DOHH2 (cell line): ENCODE measurements at regions not wholly inside any gene's neighbourhood (a gene's known extent, or its start where the extent isn't known, plus 50 kb on each side); places are given as distances from the start of the nearest gene placed in this dataset.

ENCODE experiments used
- H3F3A ChIP-seq: fragments of 200-600 bp; sonication (generic), shearing (Covaris generic); 2 replicates; pipeline ENCODE4 v1.6.0; 2016; ENCODE audit warnings: antibody characterized with exemption, mild to moderate bottlenecking; ENCODE audit not compliant: control insufficient read depth, insufficient read depth
- H3K27ac ChIP-seq: fragments of 200-600 bp; sonication (generic); 2 replicates; pipeline ENCODE4 v1.5.1; 2014; ENCODE audit warnings: low read depth, mild to moderate bottlenecking, low read length, moderate library complexity
- H3K27me3 ChIP-seq: fragments of 200-600 bp; sonication (generic); 2 replicates; pipeline ENCODE4 v1.6.1; 2014; ENCODE audit warnings: mild to moderate bottlenecking, low read length, mixed read lengths; ENCODE audit not compliant: control insufficient read depth
- H3K36me3 ChIP-seq: fragments of 200-600 bp; sonication (generic); 2 replicates; pipeline ENCODE4 v1.6.1; 2014; ENCODE audit warnings: mild to moderate bottlenecking, low read length, moderate library complexity, mixed read lengths; ENCODE audit not compliant: control insufficient read depth
- H3K4me1 ChIP-seq: fragments of 200-600 bp; sonication (generic); 2 replicates; pipeline ENCODE4 v1.6.1; 2014; ENCODE audit warnings: mild to moderate bottlenecking, low read length, mixed read lengths; ENCODE audit not compliant: control insufficient read depth
- H3K4me2 ChIP-seq: fragments of 200-600 bp; sonication (generic); 2 replicates; pipeline ENCODE4 v1.6.0; 2014; ENCODE audit warnings: mild to moderate bottlenecking, low read length, moderate library complexity
- H3K4me3 ChIP-seq: fragments of 200-600 bp; sonication (generic); 2 replicates; pipeline ENCODE4 v1.5.1; 2014; ENCODE audit warnings: mild to moderate bottlenecking, low read length, mixed read lengths
- H3K79me2 ChIP-seq: fragments of 200-600 bp; sonication (generic); 2 replicates; pipeline ENCODE4 v1.6.1; 2014; ENCODE audit warnings: mild to moderate bottlenecking, low read length, mixed read lengths; ENCODE audit not compliant: control insufficient read depth
- H3K9me2 ChIP-seq: fragments of 200-600 bp; sonication (generic); replicated peaks from 2 replicates; pipeline ENCODE4 v1.6.1; 2014; ENCODE audit warnings: mild to moderate bottlenecking, low read length, mixed read lengths; ENCODE audit not compliant: control insufficient read depth
- H3K9me3 ChIP-seq: fragments of 200-600 bp; sonication (generic); 2 replicates; pipeline ENCODE4 v1.6.1; 2014; ENCODE audit warnings: antibody characterized with exemption, low read length, mixed read lengths; ENCODE audit not compliant: control insufficient read depth, insufficient read depth
- H4K20me1 ChIP-seq: fragments of 200-600 bp; sonication (generic); 2 replicates; pipeline ENCODE4 v1.6.0; 2014; ENCODE audit warnings: low read depth, mild to moderate bottlenecking, antibody characterized with exemption, low read length, moderate library complexity; ENCODE audit not compliant: control insufficient read depth, insufficient read depth
- EZH2phosphoT487 ChIP-seq: fragments of 200-600 bp; sonication (generic); IDR thresholded peaks from 2 replicates; pipeline ENCODE4 v1.6.1; 2017; ENCODE audit warnings: borderline replicate concordance, mild to moderate bottlenecking, antibody characterized with exemption, low read length, moderate library complexity, mixed read lengths
- TF ChIP-seq, protein P1 (sequence below): fragments of 200-600 bp; sonication (generic); IDR thresholded peaks from one replicate; pipeline ENCODE4 v1.5.1; 2014; ENCODE audit warnings: antibody characterized with exemption, mild to moderate bottlenecking, low read depth, low read length; ENCODE audit not compliant: poor library complexity, severe bottlenecking

DNA sequence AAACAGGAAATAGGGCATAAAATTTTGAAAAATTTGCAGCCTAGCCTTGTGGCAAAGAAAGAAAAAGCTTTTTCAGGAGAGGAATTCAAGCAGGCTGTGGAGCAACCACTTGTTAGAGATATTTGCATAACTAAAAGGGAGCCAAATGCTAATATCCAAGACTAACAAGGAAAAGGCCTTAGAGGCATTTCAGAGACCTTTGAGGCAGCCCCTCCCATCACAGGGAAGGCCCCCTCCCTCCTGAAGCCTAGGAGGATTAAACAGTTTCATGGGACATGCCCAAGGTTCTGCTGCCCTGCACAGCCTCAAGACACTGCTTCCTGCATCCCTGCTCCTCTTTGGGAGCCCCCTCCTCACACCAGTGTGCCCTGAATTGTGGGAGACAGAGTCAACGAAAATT is 275.4 kb upstream of the SFRP2 start:
- no peak overlapping the region for H3K4me3 ChIP-seq
- H3K9me2 ChIP-seq: no peaks in the 10 kb centered on the region
- no peaks in the 10 kb centered on the region for H3K36me3 ChIP-seq
- H3K4me2 ChIP-seq: no peak overlapping the region
- no peak overlapping the region for H3K27ac ChIP-seq
- H3K79me2 ChIP-seq: no peaks in the 10 kb centered on the region
- H3K27me3 ChIP-seq: no peaks in the 10 kb centered on the region
- no peaks in the 10 kb centered on the region for H4K20me1 ChIP-seq
- H3K4me1 ChIP-seq: no peaks in the 10 kb centered on the region
- no peaks in the 10 kb centered on the region for H3F3A ChIP-seq
- no peaks in the 10 kb centered on the region; the same call in 1 of the 2 replicates for H3K9me3 ChIP-seq
- TF ChIP-seq, protein P1, sequence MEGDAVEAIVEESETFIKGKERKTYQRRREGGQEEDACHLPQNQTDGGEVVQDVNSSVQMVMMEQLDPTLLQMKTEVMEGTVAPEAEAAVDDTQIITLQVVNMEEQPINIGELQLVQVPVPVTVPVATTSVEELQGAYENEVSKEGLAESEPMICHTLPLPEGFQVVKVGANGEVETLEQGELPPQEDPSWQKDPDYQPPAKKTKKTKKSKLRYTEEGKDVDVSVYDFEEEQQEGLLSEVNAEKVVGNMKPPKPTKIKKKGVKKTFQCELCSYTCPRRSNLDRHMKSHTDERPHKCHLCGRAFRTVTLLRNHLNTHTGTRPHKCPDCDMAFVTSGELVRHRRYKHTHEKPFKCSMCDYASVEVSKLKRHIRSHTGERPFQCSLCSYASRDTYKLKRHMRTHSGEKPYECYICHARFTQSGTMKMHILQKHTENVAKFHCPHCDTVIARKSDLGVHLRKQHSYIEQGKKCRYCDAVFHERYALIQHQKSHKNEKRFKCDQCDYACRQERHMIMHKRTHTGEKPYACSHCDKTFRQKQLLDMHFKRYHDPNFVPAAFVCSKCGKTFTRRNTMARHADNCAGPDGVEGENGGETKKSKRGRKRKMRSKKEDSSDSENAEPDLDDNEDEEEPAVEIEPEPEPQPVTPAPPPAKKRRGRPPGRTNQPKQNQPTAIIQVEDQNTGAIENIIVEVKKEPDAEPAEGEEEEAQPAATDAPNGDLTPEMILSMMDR: no peak
- TF ChIP-seq EZH2phosphoT487: no peak

DNA sequence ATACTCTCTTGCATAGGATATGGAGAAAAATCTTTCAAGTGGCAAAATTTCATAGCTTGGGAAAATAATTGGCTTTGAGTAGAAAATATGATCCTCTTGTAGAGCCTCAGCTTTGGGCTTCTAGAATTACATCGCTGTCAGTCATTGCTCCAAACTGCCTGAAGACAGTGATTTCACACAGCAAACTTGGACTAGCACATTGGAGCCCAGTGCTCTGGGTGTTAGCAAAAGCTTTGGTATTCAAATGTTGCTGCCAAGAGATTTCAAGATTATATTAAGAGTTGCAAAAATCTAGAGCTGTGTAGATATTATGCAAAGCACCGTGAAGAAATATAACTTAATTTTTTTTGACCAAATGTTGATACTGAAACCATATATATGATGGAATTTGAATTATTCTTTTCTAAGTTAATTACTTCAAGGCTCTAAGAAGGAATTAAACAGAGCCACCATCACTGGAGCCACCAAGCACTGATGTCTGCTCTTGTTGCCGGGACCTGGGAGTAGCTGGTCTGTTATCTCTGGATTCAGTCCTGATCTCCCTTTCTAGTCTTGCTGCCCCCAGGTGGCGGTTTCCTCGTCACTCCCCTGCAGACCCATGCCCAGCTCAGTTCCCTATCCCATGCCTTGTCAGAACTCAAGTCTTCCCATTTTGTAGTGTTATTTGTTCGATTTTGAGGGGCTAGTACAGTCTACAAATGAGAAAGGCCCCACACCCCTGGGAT is 260.7 kb upstream of the SFRP2 start:
- no peaks in the 10 kb centered on the region for H3K9me2 ChIP-seq
- H3K9me3 ChIP-seq: peaks cover 4% of the 10 kb centered on the region
- H3F3A ChIP-seq: no peaks in the 10 kb centered on the region
- H3K4me2 ChIP-seq: no peak overlapping the region
- H3K4me1 ChIP-seq: no peaks in the 10 kb centered on the region
- no peaks in the 10 kb centered on the region for H3K27me3 ChIP-seq
- no peaks in the 10 kb centered on the region for H3K79me2 ChIP-seq
- H3K4me3 ChIP-seq: no peak overlapping the region
- H4K20me1 ChIP-seq: no peaks in the 10 kb centered on the region
- no peaks in the 10 kb centered on the region for H3K36me3 ChIP-seq
- no peak overlapping the region for H3K27ac ChIP-seq
- TF ChIP-seq, protein P1: peak; percentile 11
- TF ChIP-seq EZH2phosphoT487: no peak

DNA sequence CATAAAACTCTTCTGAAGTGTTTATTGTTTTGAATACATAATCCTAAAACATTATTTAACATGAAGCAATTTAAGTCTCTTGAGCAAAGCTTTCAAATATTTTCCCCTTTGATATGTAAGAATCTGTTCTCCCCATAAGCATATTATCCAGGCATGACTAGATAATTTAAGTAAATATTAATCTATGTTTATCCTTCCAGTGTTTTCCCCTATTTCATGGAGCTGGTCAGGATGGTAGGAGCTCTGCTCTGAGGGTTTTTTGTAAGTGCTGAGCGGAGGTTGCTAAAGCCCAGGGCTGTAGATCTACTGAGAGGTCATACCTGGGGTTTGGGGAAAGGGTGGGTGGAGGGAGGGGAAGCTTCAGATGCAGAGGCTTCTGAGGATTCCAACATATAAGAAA is 258.9 kb upstream of the SFRP2 start:
- no peaks in the 10 kb centered on the region for H3K27me3 ChIP-seq
- no peak overlapping the region for H3K27ac ChIP-seq
- no peaks in the 10 kb centered on the region for H3K79me2 ChIP-seq
- H3K36me3 ChIP-seq: no peaks in the 10 kb centered on the region
- no peaks in the 10 kb centered on the region for H3K4me1 ChIP-seq
- no peaks in the 10 kb centered on the region for H3K9me2 ChIP-seq
- H3K4me3 ChIP-seq: no peak overlapping the region
- H3F3A ChIP-seq: no peaks in the 10 kb centered on the region
- H3K9me3 ChIP-seq: no peaks in the 10 kb centered on the region
- no peaks in the 10 kb centered on the region for H4K20me1 ChIP-seq
- TF ChIP-seq, protein P1: no peak
- TF ChIP-seq EZH2phosphoT487: no peak
- H3K4me2 ChIP-seq: no peak overlapping the region
